HCT116 (cell line): ENCODE measurements at regions not wholly inside any gene's neighbourhood (a gene's known extent, or its start where the extent isn't known, plus 50 kb on each side); places are given as distances from the start of the nearest gene placed in this dataset.

Experiments
- ATAC-seq: fragments of 200-7000 bp; cut with Tn5 transposase; 2 replicates; pipeline ENCODE4 v1.9.1; 2020; ENCODE audit warnings: mild to moderate bottlenecking, moderate library complexity
- BruUV-seq: library from RNA; stranded (reverse); fragments of 400-500 nt; replicated peaks from 2 replicates; lab custom pipeline; 2021; lab: Mats Ljungman, UMichigan
- CTCF ChIA-PET: fragments of 300-600 bp; sonication (Branson Sonifier 250); formaldehyde crosslinking; loops from one replicate; lab custom pipeline; 2021; ENCODE audit warnings: antibody characterized with exemption; lab: Charles Lee
- POLR2A ChIA-PET: fragments of 300-600, 350-600 bp; sonication (Branson Sonifier 250); formaldehyde crosslinking; loops from one replicate; lab custom pipeline; 2021; ENCODE audit warnings: antibody characterized with exemption; lab: Charles Lee
- RAD21 ChIA-PET, 2 experiments: fragments of 300-600 bp; sonication (Branson Sonifier 250); formaldehyde crosslinking; loops; one replicate each; lab custom pipeline; 2023; ENCODE audit warnings: low total read pairs in 2 of 2; ENCODE audit not compliant: uncharacterized antibody in 2 of 2, unreplicated experiment in 2 of 2, low non-redundant PET in 1 of 2; lab: Charles Lee
- DNase-seq: peaks from one replicate; pipeline ENCODE4 v3.0.0-alpha.2; 2010; ENCODE audit warnings: low read depth, low spot score
- H2AFZ ChIP-seq: fragments of 200-600 bp; shearing (Covaris generic), sonication (generic); 2 replicates; pipeline ENCODE4 v1.6.1; 2017; ENCODE audit warnings: low read depth, mixed run types, mixed read lengths, antibody characterized with exemption, low read length; ENCODE audit not compliant: poor library complexity, severe bottlenecking
- H3K27ac ChIP-seq: 2 replicates; pipeline ENCODE4 v1.5.1; 2012; ENCODE audit warnings: low read depth, low read length
- H3K27me3 ChIP-seq: fragments of 200-600 bp; sonication (generic); 2 replicates; pipeline ENCODE4 v1.6.1; 2016; ENCODE audit warnings: mixed run types, low read length, mixed read lengths; ENCODE audit not compliant: insufficient read depth
- H3K36me3 ChIP-seq, 2 experiments: fragments of 200-500 bp in 1 of 2; fragments of 200-600 bp in 1 of 2; sonication (Bioruptor generic) in 1 of 2; sonication (generic) in 1 of 2; 2 replicates each; pipeline versions ENCODE4 v1.5.1 to v1.6.1; 2014 to 2016; ENCODE audit warnings: low read length in 2 of 2, inconsistent platforms in 1 of 2, mixed read lengths in 1 of 2, mixed run types in 1 of 2; ENCODE audit not compliant: insufficient read depth in 2 of 2, control insufficient read depth in 1 of 2
- H3K4me1 ChIP-seq, 2 experiments: fragments of 200-600 bp in 1 of 2; sonication (generic) in 1 of 2; 2 replicates each; pipeline versions ENCODE4 v1.5.1 to v1.6.1; 2012 to 2017; ENCODE audit warnings: low read length in 2 of 2, inconsistent platforms in 1 of 2, mild to moderate bottlenecking in 1 of 2, mixed read lengths in 1 of 2, mixed run types in 1 of 2, moderate library complexity in 1 of 2; ENCODE audit not compliant: insufficient read depth in 2 of 2, control insufficient read depth in 1 of 2
- H3K4me2 ChIP-seq: fragments of 200-600 bp; sonication (generic); 2 replicates; pipeline ENCODE4 v1.6.1; 2017; ENCODE audit warnings: mixed run types, low read length, mixed read lengths
- H3K4me3 ChIP-seq, 2 experiments: fragments of 200-600 bp in 1 of 2; sonication (generic) in 1 of 2; replicated peaks in 1 of 2; 2 replicates each; pipeline ENCODE4 v1.5.1; 2011 to 2016; ENCODE audit warnings: low read length in 2 of 2, control low read depth in 1 of 2, low read depth in 1 of 2, mild to moderate bottlenecking in 1 of 2, mixed read lengths in 1 of 2, mixed run types in 1 of 2
- H3K79me2 ChIP-seq: fragments of 200-600 bp; sonication (generic); 2 replicates; pipeline ENCODE4 v1.6.1; 2017; ENCODE audit warnings: mild to moderate bottlenecking, mixed run types, low read length, moderate library complexity, mixed read lengths; ENCODE audit not compliant: insufficient read depth
- H3K9ac ChIP-seq: fragments of 200-600 bp; sonication (generic); 2 replicates; pipeline ENCODE4 v1.6.1; 2016; ENCODE audit warnings: low read length, mixed read lengths
- H3K9me2 ChIP-seq: fragments of 200-600 bp; sonication (generic), shearing (Covaris generic); 2 replicates; pipeline ENCODE4 v1.6.1; 2017; ENCODE audit warnings: mixed run types, mild to moderate bottlenecking, moderate library complexity; ENCODE audit not compliant: insufficient read depth
- H3K9me3 ChIP-seq, 2 experiments: fragments of 200-500 bp in 1 of 2; fragments of 200-600 bp in 1 of 2; sonication (Bioruptor generic) in 1 of 2; sonication (generic) in 1 of 2; 2 replicates each; pipeline ENCODE4 v1.6.1; 2014 to 2017; ENCODE audit warnings: low read length in 2 of 2, mixed read lengths in 2 of 2, inconsistent platforms in 1 of 2, low read depth in 1 of 2, mild to moderate bottlenecking in 1 of 2, mixed run types in 1 of 2, moderate library complexity in 1 of 2; ENCODE audit not compliant: control insufficient read depth in 1 of 2, insufficient read depth in 1 of 2
- H4K20me1 ChIP-seq: fragments of 200-600 bp; sonication (generic), shearing (Covaris generic); 2 replicates; pipeline ENCODE4 v1.6.1; 2017; ENCODE audit warnings: mixed run types, mild to moderate bottlenecking, moderate library complexity; ENCODE audit not compliant: insufficient read depth
- ATF3 ChIP-seq: IDR thresholded peaks from 2 replicates; pipeline ENCODE4 v1.6.1; 2012
- CEBPB ChIP-seq: IDR thresholded peaks from 2 replicates; pipeline ENCODE4 v1.6.1; 2012; ENCODE audit warnings: low read depth
- CTCF ChIP-seq, 3 experiments: fragments of 200-600 bp in 1 of 3; sonication (generic) in 1 of 3; IDR thresholded peaks in 2 of 3; conservative IDR thresholded peaks in 1 of 3; 2 replicates each; pipeline ENCODE4 v1.5.1; 2012 to 2017; ENCODE audit warnings: low read depth in 2 of 3, low read length in 2 of 3, antibody characterized with exemption in 1 of 3, borderline replicate concordance in 1 of 3, control low read depth in 1 of 3, mild to moderate bottlenecking in 1 of 3, mixed read lengths in 1 of 3, mixed run types in 1 of 3, moderate library complexity in 1 of 3; ENCODE audit not compliant: insufficient read depth in 1 of 3
- EGR1 ChIP-seq: IDR thresholded peaks from 2 replicates; pipeline ENCODE4 v1.6.1; 2012; ENCODE audit warnings: low read depth
- ELF1 ChIP-seq: IDR thresholded peaks from 2 replicates; pipeline ENCODE4 v1.6.1; 2012; ENCODE audit warnings: low read depth, borderline replicate concordance
- EZH2phosphoT487 ChIP-seq: fragments of 200-600 bp; IDR thresholded peaks from 2 replicates; pipeline ENCODE4 v1.6.1; 2018; ENCODE audit warnings: antibody characterized with exemption, borderline replicate concordance
- FOSL1 ChIP-seq: IDR thresholded peaks from 2 replicates; pipeline ENCODE4 v1.6.1; 2012; ENCODE audit warnings: low read depth
- JUND ChIP-seq: IDR thresholded peaks from 2 replicates; pipeline ENCODE4 v1.6.1; 2012
- MAX ChIP-seq: IDR thresholded peaks from 2 replicates; pipeline ENCODE4 v1.6.1; 2012
- POLR2A ChIP-seq: IDR thresholded peaks from 2 replicates; pipeline ENCODE4 v1.7.0; 2011; ENCODE audit warnings: borderline replicate concordance; ENCODE audit not compliant: insufficient read depth, insufficient read length; ENCODE audit errors: extremely low read depth
- POLR2AphosphoS5 ChIP-seq: IDR thresholded peaks from 2 replicates; pipeline ENCODE4 v1.6.1; 2011; ENCODE audit warnings: mild to moderate bottlenecking, low read depth, low read length, moderate library complexity
- RAD21 ChIP-seq: IDR thresholded peaks from 2 replicates; pipeline ENCODE4 v1.6.1; 2012; ENCODE audit warnings: low read depth, mild to moderate bottlenecking
- REST ChIP-seq: IDR thresholded peaks from 2 replicates; pipeline ENCODE4 v1.6.1; 2012; ENCODE audit warnings: low read depth
- SIN3A ChIP-seq: IDR thresholded peaks from 2 replicates; pipeline ENCODE4 v1.6.1; 2012; ENCODE audit warnings: low read depth
- SP1 ChIP-seq: IDR thresholded peaks from 2 replicates; pipeline ENCODE4 v1.6.1; 2012; ENCODE audit warnings: low read depth
- SRF ChIP-seq: IDR thresholded peaks from 2 replicates; pipeline ENCODE4 v1.6.1; 2012; ENCODE audit warnings: low read depth
- TCF7L2 ChIP-seq: IDR thresholded peaks from 2 replicates; pipeline ENCODE4 v1.7.0; 2011; ENCODE audit warnings: borderline replicate concordance, inconsistent platforms; ENCODE audit not compliant: insufficient read depth, insufficient read length; ENCODE audit errors: extremely low read depth
- YY1 ChIP-seq: IDR thresholded peaks from 2 replicates; pipeline ENCODE4 v1.6.1; 2011; ENCODE audit warnings: low read length, low read depth, moderate library complexity, mild to moderate bottlenecking; ENCODE audit not compliant: insufficient replicate concordance; ENCODE audit errors: extremely low read depth
- intact Hi-C: fragments of 100-400 bp; cut with micrococcal nuclease; formaldehyde crosslinking; loops from 2 replicates; pipeline ENCODE4 v1.10.0; 2022

- TF ChIP-seq JUND = no peak
- TF ChIP-seq SIN3A = no peak
- TF ChIP-seq YY1 = no peak
Observed at GRCh38 chr13:74273581-74273980, 139.4 kb upstream of the KLF12 start (continued).

- Histone ChIP-seq H3K4me1 (no peaks in the 10 kb centered on the region), H3K79me2 (no peaks in the 10 kb centered on the region), H3K27ac (no peak overlapping the region), H3K9ac (no peak overlapping the region), H3K9me2 (no peaks in the 10 kb centered on the region), H3K36me3 (no peaks in the 10 kb centered on the region), H2AFZ (no peak overlapping the region), H3K4me2 (no peak overlapping the region), H3K9me3 (peaks cover 0 to 3% of the 10 kb centered on the region in 2 experiments; a peak in 1 of 4 replicates), H3K27me3 (no peaks in the 10 kb centered on the region), H4K20me1 (no peaks in the 10 kb centered on the region), H3K4me3 (no peak overlapping the region)
- TF ChIP-seq POLR2A = no peak
- TF ChIP-seq REST = no peak
- no peak for TF ChIP-seq CTCF (IDR thresholded peaks at IDR 0.05 in 2 of 3, conservative IDR thresholded peaks at IDR 0.05 in 1 of 3; ENCODE audit: borderline replicate concordance in 1 of 3, insufficient read depth in 1 of 3, low read depth in 2 of 3, low read length in 2 of 3)
- no peak for TF ChIP-seq FOSL1
- TF ChIP-seq CEBPB = no peak
- TF ChIP-seq ATF3 = no peak
- TF ChIP-seq EGR1 = no peak
- no peak for TF ChIP-seq POLR2AphosphoS5
- no peak for TF ChIP-seq EZH2phosphoT487
- no peak for TF ChIP-seq SP1
- TF ChIP-seq SIN3A = no peak
- no peak for TF ChIP-seq YY1
- no peak for TF ChIP-seq RAD21
- TF ChIP-seq TCF7L2 = no peak
- TF ChIP-seq MAX = no peak
- no peak for TF ChIP-seq ELF1
- no peak for TF ChIP-seq SRF
- ChIA-PET CTCF (no interaction called here), POLR2A (no interaction called here), RAD21 (no interaction called here)
- BruUV-seq = no TSS peak
- no peak for ATAC-seq
- intact Hi-C loops = no loop called here
- DNase-seq = no peak
Observed at GRCh38 chr13:74272826-74273225, 138.6 kb upstream of the KLF12 start.
